Muscle of back (tissue), 3 donors: ENCODE measurements at regions not wholly inside any gene's neighbourhood (a gene's known extent, or its start where the extent isn't known, plus 50 kb on each side); places are given as distances from the start of the nearest gene placed in this dataset.
A peak's percentile ranks its signal among the peaks of the same experiment; 100 is the strongest.
"Not testable (repeated sequence)": the region's sequence is repeated elsewhere in the genome, so short reads cannot be mapped to it uniquely, and the experiment has no call there.

ENCODE experiments used
- DNase-seq, 3 donors: peaks; one replicate each; pipeline versions ENCODE4 v3.0.0 to v3.0.0-alpha.2; 2013

- DNase-seq = no peak
Measured at GRCh38 chr6:140204154-140204553, 829.7 kb upstream of the CITED2 start.

DNA sequence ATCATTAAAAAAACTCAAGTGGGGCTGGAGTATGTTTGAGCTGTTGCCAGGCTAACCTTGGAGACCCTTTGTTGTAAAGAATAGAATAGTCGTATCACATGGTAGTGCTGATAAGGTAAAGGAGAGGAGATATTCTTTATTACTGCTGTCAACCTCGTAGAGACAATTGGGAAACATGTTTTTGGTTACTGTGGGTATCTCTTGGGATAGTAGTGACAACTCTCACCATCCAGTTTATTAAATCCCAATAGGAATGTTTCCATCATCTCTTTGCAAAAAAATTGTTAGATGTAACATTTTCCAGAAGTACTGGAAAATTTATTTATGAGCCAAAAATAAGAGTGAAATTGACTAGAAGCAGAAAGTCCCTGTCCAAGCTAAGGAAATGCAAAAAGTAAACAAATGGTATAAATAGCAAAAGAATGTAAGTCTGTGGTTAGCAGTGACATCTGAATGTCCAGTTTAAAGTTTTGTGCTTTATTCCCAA, 829.3 kb upstream of the CITED2 start:
- DNase-seq = peak; percentile 60 to 84 (median 69)

- DNase-seq = peak in 1 of 3 donors; percentile 47
Measured at GRCh38 chr6:140202964-140203515, 828.6 kb upstream of the CITED2 start.

- DNase-seq = no peak
Measured at GRCh38 chr6:140201787-140202458, 827.5 kb upstream of the CITED2 start.

GRCh38 chr6:140193269-140193668, 818.8 kb upstream of the CITED2 start:
- no peak for DNase-seq

GRCh38 chr6:140192018-140192417, 817.6 kb upstream of the CITED2 start:
- DNase-seq = no peak

- DNase-seq = not testable (repeated sequence)
Measured at GRCh38 chr6:140189263-140189662, 814.8 kb upstream of the CITED2 start.

DNA sequence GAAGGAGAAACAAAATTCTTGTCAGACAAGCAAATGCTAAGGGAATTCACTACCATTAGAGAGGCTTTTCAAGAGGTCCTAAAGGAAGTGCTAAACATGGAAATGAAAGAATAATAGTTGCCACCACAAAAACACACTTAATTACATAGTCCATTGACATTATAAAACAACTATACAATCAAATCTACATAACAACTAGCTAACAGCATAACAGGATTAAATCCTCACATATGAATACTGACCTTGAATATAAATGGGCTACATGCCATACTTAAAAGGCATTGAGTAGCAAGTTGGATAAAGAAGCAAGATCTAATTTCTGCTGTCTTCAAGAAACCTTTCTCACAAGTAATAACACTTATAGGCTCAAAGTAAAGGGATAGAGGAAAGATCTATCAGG, 811.5 kb upstream of the CITED2 start:
- no peak for DNase-seq

- peak in 1 of 3 donors; percentile 66 for DNase-seq
Measured at GRCh38 chr6:140183881-140184280, 809.4 kb upstream of the CITED2 start.

DNA sequence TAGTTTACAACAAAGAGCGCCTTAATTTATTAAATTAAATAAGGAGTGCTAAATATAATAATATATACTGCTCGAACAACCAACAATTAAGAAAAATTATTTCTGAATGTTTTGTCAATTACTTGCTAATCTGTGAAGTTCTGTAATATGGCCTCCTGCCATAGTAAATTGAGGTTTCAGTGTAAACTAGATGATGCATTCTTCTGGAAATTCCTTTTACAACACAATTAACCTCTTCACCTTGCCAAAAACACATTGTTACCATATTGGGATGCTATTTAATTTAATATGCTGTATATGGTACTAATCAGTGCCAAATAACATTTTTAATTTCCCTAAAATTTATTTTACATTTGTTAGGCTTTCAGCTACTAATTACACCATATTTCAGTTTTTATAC, 808.4 kb upstream of the CITED2 start:
- peak in 1 of 3 donors; percentile 16 for DNase-seq

GRCh38 chr6:140181876-140182275, 807.4 kb upstream of the CITED2 start:
- DNase-seq = peak in 1 of 3 donors; percentile 48

DNA sequence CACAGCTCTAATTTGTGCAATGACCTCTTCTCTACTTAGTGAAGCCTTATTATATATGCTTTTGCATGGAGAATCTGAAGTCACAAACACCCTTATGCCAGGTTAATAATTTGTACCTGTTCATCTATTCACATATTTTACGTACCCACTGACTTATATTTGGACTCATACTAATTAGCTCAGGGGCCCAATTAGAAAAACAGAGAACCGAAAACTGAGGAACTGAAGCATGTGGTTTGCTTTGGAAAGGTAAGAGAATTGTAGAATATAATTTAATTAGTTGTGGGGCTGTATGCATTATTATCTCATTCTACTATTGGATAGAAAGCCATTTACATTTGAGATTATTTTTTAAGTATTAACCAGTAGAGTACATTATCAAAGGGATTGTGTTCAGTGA, 805.9 kb upstream of the CITED2 start:
- no peak for DNase-seq

DNA sequence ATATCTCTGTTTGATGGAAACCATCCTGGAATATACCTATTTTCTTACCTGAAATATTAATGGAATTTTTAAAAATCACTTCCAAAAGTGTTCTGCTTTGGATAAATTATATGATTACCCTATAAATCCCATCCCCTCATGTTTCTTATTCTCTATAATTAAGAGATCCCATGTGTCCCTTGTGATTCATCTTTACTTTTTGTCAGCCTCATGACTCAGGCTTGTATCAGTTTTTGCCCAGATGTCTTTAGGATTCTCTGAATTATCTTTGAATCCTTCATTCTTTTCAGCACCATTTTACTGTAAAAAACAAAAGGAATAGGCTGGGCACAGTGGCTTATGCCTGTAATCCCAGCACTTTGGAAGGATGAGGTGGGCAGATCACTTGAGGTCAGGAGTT, 804.5 kb upstream of the CITED2 start:
- peak in 1 of 3 donors; percentile 79 for DNase-seq

DNA sequence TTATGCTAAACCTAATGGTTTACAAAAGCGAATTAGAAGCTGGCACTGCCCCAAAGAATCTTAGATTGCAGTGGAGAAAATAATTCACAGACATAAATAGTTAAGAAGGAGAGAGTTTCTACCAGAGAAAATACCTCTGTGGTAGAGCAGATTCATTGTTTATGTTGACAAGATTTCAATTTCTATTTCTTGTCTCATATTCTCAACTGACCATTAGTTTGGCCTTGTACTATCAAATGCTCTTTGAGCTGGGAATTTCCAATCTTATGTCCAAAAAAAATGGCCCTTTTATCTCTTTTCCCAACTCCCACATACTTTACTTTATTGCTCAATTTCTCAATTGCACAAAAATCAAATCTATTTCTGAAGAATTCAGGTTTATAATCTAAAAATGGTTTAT, 804.1 kb upstream of the CITED2 start:
- DNase-seq = peak in 2 of 3 donors; percentile 10 to 28

- no peak for DNase-seq
Measured at GRCh38 chr6:140176306-140176705, 801.9 kb upstream of the CITED2 start.

GRCh38 chr6:140175486-140175885, 801.0 kb upstream of the CITED2 start:
- no peak for DNase-seq

- DNase-seq = peak in 1 of 3 donors; percentile 84
Measured at GRCh38 chr6:140174524-140174923, 800.1 kb upstream of the CITED2 start.

- no peak for DNase-seq
Measured at GRCh38 chr6:140168365-140168764, 793.9 kb upstream of the CITED2 start.

DNA sequence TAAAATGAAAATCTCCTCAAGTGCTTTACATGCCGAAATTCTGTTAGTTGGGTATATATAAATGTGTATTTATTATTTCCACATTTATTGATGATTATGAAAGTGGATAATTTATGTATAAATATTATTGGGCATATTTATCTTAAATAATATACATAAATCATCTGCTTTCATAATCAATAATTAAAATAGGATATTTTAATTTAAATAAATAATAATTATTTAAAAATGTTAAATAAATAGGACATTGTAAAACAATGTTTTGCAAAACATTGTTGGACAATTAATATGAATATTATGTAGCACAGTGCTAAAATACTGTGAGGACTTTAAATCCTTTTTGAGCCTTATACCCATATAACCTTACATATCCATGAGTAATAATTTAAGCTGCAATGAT, 786.5 kb upstream of the CITED2 start:
- no peak for DNase-seq

GRCh38 chr6:140160494-140160893, 786.0 kb upstream of the CITED2 start:
- no peak for DNase-seq

DNA sequence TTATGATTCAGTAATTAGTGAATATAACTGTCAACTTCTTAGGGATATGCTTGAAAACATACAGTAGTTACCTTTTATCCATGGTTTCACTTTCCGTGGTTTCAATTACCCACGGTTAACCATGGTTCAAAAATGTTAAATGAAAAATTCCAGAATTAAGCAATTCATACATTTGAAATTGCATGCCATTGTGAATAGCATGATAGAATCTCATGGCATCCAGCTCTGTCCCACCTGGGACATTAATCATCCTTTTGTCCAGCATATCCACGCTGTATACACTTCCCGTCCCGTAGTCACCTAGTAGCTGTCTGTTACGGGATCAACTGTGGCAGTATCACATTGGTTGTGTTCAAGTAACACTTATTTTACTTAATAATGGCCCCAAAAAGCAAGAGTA, 781.7 kb upstream of the CITED2 start:
- no peak for DNase-seq

- DNase-seq = no peak
Measured at GRCh38 chr6:140155451-140156126, 781.1 kb upstream of the CITED2 start.

- DNase-seq = no peak
Measured at GRCh38 chr6:140153703-140154102, 779.3 kb upstream of the CITED2 start.
